ENCODE measurements at regions not wholly inside any gene's neighbourhood (a gene's known extent, or its start where the extent isn't known, plus 50 kb on each side); places are given as distances from the start of the nearest gene placed in this dataset.

DNA sequence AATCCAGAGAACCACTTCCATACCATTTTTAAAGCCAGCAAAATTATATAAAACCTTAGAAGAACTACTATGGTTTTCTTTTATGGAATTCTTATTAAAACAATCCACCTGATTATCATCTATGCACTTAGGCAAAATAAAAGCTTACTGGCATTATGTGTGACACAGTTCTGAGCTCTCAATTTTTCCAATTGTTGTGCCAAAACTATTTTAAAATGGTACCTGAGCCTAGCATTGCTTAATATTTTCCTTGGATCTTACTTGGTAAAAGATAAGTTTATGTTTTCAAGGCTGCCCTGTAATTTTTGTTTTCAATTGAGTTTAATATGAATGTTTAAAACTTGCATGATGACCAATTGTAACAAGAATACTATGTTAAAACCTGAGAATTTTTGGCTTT is 201.3 kb downstream of the MAD2L1 start:
- no peak overlapping the region for H3K27ac ChIP-seq (ENCODE audit: extremely low read depth, low read depth, low read length)
- no peaks in the 10 kb centered on the region for H3K36me3 ChIP-seq (ENCODE audit: control insufficient read depth in 2 of 2, insufficient read depth in 1 of 2, low read length in 2 of 2)
- H3K4me1 ChIP-seq (ENCODE audit: control insufficient read depth, insufficient read depth, low read length) = no peaks in the 10 kb centered on the region
- H3K4me3 ChIP-seq (ENCODE audit: low read depth, low read length) = no peak overlapping the region
- ChIA-PET CTCF (interaction anchor here (0.6 kb wide), 1 partner anchor 22 kb away, joined by 3 read pairs; no protein-coding TSS in a partner anchor), POLR2A (no interaction called here)
- no peaks in the 10 kb centered on the region for H3K9me3 ChIP-seq (ENCODE audit: control insufficient read depth, insufficient read depth, low read depth, low read length)
- TF ChIP-seq, protein P1, sequence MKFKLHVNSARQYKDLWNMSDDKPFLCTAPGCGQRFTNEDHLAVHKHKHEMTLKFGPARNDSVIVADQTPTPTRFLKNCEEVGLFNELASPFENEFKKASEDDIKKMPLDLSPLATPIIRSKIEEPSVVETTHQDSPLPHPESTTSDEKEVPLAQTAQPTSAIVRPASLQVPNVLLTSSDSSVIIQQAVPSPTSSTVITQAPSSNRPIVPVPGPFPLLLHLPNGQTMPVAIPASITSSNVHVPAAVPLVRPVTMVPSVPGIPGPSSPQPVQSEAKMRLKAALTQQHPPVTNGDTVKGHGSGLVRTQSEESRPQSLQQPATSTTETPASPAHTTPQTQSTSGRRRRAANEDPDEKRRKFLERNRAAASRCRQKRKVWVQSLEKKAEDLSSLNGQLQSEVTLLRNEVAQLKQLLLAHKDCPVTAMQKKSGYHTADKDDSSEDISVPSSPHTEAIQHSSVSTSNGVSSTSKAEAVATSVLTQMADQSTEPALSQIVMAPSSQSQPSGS (tag by site-specific recombination; IDR thresholded peaks at IDR 0.05; ENCODE audit: low read depth) = no peak
- TF ChIP-seq, protein P2, sequence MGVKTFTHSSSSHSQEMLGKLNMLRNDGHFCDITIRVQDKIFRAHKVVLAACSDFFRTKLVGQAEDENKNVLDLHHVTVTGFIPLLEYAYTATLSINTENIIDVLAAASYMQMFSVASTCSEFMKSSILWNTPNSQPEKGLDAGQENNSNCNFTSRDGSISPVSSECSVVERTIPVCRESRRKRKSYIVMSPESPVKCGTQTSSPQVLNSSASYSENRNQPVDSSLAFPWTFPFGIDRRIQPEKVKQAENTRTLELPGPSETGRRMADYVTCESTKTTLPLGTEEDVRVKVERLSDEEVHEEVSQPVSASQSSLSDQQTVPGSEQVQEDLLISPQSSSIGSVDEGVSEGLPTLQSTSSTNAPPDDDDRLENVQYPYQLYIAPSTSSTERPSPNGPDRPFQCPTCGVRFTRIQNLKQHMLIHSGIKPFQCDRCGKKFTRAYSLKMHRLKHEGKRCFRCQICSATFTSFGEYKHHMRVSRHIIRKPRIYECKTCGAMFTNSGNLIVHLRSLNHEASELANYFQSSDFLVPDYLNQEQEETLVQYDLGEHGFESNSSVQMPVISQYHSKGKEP (tag by site-specific recombination; IDR thresholded peaks at IDR 0.05) = no peak
- TF ChIP-seq ZNF510 (tag by site-specific recombination; IDR thresholded peaks at IDR 0.05; ENCODE audit: insufficient replicate concordance) (no peak), ZNF202 (tag by site-specific recombination; IDR thresholded peaks at IDR 0.05; ENCODE audit: borderline replicate concordance) (no peak), KLF1 (tag by site-specific recombination; IDR thresholded peaks at IDR 0.05) (no peak), ZNF16 (tag by site-specific recombination; IDR thresholded peaks at IDR 0.05; ENCODE audit: low read depth) (no peak)
- TF ChIP-seq, protein P3, sequence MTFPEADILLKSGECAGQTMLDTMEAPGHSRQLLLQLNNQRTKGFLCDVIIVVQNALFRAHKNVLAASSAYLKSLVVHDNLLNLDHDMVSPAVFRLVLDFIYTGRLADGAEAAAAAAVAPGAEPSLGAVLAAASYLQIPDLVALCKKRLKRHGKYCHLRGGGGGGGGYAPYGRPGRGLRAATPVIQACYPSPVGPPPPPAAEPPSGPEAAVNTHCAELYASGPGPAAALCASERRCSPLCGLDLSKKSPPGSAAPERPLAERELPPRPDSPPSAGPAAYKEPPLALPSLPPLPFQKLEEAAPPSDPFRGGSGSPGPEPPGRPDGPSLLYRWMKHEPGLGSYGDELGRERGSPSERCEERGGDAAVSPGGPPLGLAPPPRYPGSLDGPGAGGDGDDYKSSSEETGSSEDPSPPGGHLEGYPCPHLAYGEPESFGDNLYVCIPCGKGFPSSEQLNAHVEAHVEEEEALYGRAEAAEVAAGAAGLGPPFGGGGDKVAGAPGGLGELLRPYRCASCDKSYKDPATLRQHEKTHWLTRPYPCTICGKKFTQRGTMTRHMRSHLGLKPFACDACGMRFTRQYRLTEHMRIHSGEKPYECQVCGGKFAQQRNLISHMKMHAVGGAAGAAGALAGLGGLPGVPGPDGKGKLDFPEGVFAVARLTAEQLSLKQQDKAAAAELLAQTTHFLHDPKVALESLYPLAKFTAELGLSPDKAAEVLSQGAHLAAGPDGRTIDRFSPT (tag by site-specific recombination; IDR thresholded peaks at IDR 0.05) = no peak
- TF ChIP-seq, protein P4, sequence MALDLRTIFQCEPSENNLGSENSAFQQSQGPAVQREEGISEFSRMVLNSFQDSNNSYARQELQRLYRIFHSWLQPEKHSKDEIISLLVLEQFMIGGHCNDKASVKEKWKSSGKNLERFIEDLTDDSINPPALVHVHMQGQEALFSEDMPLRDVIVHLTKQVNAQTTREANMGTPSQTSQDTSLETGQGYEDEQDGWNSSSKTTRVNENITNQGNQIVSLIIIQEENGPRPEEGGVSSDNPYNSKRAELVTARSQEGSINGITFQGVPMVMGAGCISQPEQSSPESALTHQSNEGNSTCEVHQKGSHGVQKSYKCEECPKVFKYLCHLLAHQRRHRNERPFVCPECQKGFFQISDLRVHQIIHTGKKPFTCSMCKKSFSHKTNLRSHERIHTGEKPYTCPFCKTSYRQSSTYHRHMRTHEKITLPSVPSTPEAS (tag by site-specific recombination; IDR thresholded peaks at IDR 0.05) = no peak

DNA sequence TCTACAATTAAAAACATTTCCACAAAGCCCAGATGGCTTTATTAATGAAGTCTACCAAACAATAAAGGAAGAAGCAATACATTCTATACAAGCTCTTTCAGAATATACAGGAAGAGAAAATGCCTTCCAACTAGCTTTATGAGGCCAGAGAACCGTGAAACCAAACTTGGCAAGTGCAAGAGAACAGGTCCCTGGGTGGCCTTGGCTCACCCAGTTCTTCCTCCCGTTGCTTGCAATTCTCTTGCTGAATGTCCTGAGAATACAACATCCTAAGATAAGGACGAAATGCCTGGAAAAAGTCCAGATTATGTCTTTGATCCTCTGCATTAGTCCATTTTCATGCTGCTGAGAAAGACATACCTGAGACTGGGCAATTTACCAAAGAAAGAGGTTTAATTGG is 204.9 kb downstream of the MAD2L1 start:
- no peak overlapping the region for H3K27ac ChIP-seq (ENCODE audit: extremely low read depth, low read depth, low read length)
- ChIA-PET POLR2A (interaction anchor here (1.2 kb wide), 1 partner anchor 234 kb away, joined by 3 read pairs; no protein-coding TSS in a partner anchor), CTCF (interaction anchor here (0.7 to 0.8 kb wide), 2 partner anchors 44 to 463 kb away, joined by 3 to 4 read pairs; no protein-coding TSS in a partner anchor)
- no peaks in the 10 kb centered on the region for H3K9me3 ChIP-seq (ENCODE audit: control insufficient read depth, insufficient read depth, low read depth, low read length)
- H3K4me3 ChIP-seq (ENCODE audit: low read depth, low read length) = no peak overlapping the region
- no peaks in the 10 kb centered on the region for H3K4me1 ChIP-seq (ENCODE audit: control insufficient read depth, insufficient read depth, low read length)
- H3K36me3 ChIP-seq (ENCODE audit: control insufficient read depth in 2 of 2, insufficient read depth in 1 of 2, low read length in 2 of 2) = no peaks in the 10 kb centered on the region
- TF ChIP-seq, protein P5, sequence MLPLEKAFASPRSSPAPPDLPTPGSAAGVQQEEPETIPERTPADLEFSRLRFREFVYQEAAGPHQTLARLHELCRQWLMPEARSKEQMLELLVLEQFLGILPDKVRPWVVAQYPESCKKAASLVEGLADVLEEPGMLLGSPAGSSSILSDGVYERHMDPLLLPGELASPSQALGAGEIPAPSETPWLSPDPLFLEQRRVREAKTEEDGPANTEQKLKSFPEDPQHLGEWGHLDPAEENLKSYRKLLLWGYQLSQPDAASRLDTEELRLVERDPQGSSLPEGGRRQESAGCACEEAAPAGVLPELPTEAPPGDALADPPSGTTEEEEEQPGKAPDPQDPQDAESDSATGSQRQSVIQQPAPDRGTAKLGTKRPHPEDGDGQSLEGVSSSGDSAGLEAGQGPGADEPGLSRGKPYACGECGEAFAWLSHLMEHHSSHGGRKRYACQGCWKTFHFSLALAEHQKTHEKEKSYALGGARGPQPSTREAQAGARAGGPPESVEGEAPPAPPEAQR (tag by site-specific recombination; IDR thresholded peaks at IDR 0.05) = no peak
- TF ChIP-seq SETDB1 (IDR thresholded peaks at IDR 0.05; ENCODE audit: insufficient read length, low read length) (no peak), ZNF664 (tag by site-specific recombination; IDR thresholded peaks at IDR 0.05) (no peak), ZNF239 (tag by site-specific recombination; IDR thresholded peaks at IDR 0.05) (no peak), ZNF677 (tag by site-specific recombination; IDR thresholded peaks at IDR 0.05) (no peak), ZNF626 (tag by site-specific recombination; IDR thresholded peaks at IDR 0.05) (no peak), ZNF596 (tag by site-specific recombination; IDR thresholded peaks at IDR 0.05) (no peak), TRIM28 (IDR thresholded peaks at IDR 0.05; ENCODE audit: borderline replicate concordance, low read length) (no peak), GLIS2 (tag by site-specific recombination; IDR thresholded peaks at IDR 0.05) (no peak), ZNF549 (tag by site-specific recombination; IDR thresholded peaks at IDR 0.05) (no peak), BCL11B (tag by site-specific recombination; IDR thresholded peaks at IDR 0.05; ENCODE audit: low read depth) (no peak), ZNF658 (tag by site-specific recombination; IDR thresholded peaks at IDR 0.05) (no peak), ZNF624 (tag by site-specific recombination; IDR thresholded peaks at IDR 0.05) (no peak), ZNF366 (tag by site-specific recombination; conservative IDR thresholded peaks at IDR 0.05) (no peak)
- TF ChIP-seq, protein P6, sequence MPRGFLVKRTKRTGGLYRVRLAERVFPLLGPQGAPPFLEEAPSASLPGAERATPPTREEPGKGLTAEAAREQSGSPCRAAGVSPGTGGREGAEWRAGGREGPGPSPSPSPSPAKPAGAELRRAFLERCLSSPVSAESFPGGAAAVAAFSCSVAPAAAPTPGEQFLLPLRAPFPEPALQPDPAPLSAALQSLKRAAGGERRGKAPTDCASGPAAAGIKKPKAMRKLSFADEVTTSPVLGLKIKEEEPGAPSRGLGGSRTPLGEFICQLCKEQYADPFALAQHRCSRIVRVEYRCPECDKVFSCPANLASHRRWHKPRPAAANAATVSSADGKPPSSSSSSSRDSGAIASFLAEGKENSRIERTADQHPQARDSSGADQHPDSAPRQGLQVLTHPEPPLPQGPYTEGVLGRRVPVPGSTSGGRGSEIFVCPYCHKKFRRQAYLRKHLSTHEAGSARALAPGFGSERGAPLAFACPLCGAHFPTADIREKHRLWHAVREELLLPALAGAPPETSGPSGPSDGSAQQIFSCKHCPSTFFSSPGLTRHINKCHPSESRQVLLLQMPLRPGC (tag by site-specific recombination; IDR thresholded peaks at IDR 0.05) = no peak
- TF ChIP-seq, protein P7, sequence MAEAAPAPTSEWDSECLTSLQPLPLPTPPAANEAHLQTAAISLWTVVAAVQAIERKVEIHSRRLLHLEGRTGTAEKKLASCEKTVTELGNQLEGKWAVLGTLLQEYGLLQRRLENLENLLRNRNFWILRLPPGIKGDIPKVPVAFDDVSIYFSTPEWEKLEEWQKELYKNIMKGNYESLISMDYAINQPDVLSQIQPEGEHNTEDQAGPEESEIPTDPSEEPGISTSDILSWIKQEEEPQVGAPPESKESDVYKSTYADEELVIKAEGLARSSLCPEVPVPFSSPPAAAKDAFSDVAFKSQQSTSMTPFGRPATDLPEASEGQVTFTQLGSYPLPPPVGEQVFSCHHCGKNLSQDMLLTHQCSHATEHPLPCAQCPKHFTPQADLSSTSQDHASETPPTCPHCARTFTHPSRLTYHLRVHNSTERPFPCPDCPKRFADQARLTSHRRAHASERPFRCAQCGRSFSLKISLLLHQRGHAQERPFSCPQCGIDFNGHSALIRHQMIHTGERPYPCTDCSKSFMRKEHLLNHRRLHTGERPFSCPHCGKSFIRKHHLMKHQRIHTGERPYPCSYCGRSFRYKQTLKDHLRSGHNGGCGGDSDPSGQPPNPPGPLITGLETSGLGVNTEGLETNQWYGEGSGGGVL (tag by site-specific recombination; IDR thresholded peaks at IDR 0.05) = no peak

Measured in HEK293 (cell line).